H9 (cell line): ENCODE measurements at regions not wholly inside any gene's neighbourhood (a gene's known extent, or its start where the extent isn't known, plus 50 kb on each side); places are given as distances from the start of the nearest gene placed in this dataset.
A peak's percentile ranks its signal among the peaks of the same experiment; 100 is the strongest.

Experiments
- DNase-seq: peaks from one replicate; pipeline ENCODE4 v3.0.0-alpha.2; 2017
- H2AFZ ChIP-seq: one replicate; pipeline ENCODE4 v1.6.1; 2013; ENCODE audit warnings: mild to moderate bottlenecking, low read length, control low read depth, moderate library complexity
- H2AK5ac ChIP-seq: 2 replicates; pipeline ENCODE4 v1.6.1; 2013; ENCODE audit warnings: low read length, control low read depth, mixed read lengths; ENCODE audit not compliant: insufficient read length
- H2BK120ac ChIP-seq: one replicate; pipeline ENCODE4 v1.6.1; 2013; ENCODE audit warnings: low read depth, mild to moderate bottlenecking, low read length, control low read depth, inconsistent platforms; ENCODE audit not compliant: poor library complexity, severe bottlenecking
- H2BK12ac ChIP-seq: 2 replicates; pipeline ENCODE4 v1.6.1; 2013; ENCODE audit warnings: low read length, control low read depth, mixed read lengths, low read depth; ENCODE audit not compliant: insufficient read length
- H2BK15ac ChIP-seq: 2 replicates; pipeline ENCODE4 v1.6.1; 2013; ENCODE audit warnings: low read depth, low read length, control low read depth
- H2BK20ac ChIP-seq: one replicate; pipeline ENCODE4 v1.6.1; 2013; ENCODE audit warnings: low read depth, mild to moderate bottlenecking, low read length, control low read depth, inconsistent platforms; ENCODE audit not compliant: poor library complexity, severe bottlenecking
- H2BK5ac ChIP-seq: 2 replicates; pipeline ENCODE4 v1.6.1; 2013; ENCODE audit warnings: low read length, control low read depth, mixed read lengths; ENCODE audit not compliant: insufficient read length
- H3K14ac ChIP-seq: 2 replicates; pipeline ENCODE4 v1.6.1; 2013; ENCODE audit warnings: low read length, control low read depth; ENCODE audit not compliant: insufficient read depth
- H3K18ac ChIP-seq: 2 replicates; pipeline ENCODE4 v1.6.1; 2013; ENCODE audit warnings: low read depth, mild to moderate bottlenecking, mixed read lengths, low read length, control low read depth; ENCODE audit not compliant: insufficient read length
- H3K23ac ChIP-seq: 2 replicates; pipeline ENCODE4 v1.6.1; 2013; ENCODE audit warnings: low read length, control low read depth, mixed read lengths, low read depth; ENCODE audit not compliant: insufficient read length
- H3K23me2 ChIP-seq: 2 replicates; pipeline ENCODE4 v1.6.1; 2013; ENCODE audit warnings: low read depth, mild to moderate bottlenecking, mixed read lengths, low read length, control low read depth; ENCODE audit not compliant: insufficient read length, poor library complexity, severe bottlenecking
- H3K27ac ChIP-seq: 2 replicates; pipeline ENCODE4 v1.5.1; 2013; ENCODE audit warnings: low read length, control low read depth, mixed read lengths, low read depth; ENCODE audit not compliant: insufficient read length
- H3K27me3 ChIP-seq: 2 replicates; pipeline ENCODE4 v1.6.1; 2013; ENCODE audit warnings: low read length, control low read depth, inconsistent platforms; ENCODE audit not compliant: insufficient read depth
- H3K4ac ChIP-seq: 2 replicates; pipeline ENCODE4 v1.6.1; 2013; ENCODE audit warnings: low read depth, mild to moderate bottlenecking, control low read depth, inconsistent platforms, low read length, moderate library complexity
- H3K4me1 ChIP-seq: 2 replicates; pipeline ENCODE4 v1.6.1; 2013; ENCODE audit warnings: low read length, control low read depth, inconsistent platforms; ENCODE audit not compliant: insufficient read depth
- H3K4me2 ChIP-seq: 2 replicates; pipeline ENCODE4 v1.6.1; 2013; ENCODE audit warnings: low read length, control low read depth, mixed read lengths; ENCODE audit not compliant: insufficient read length, insufficient read depth
- H3K56ac ChIP-seq: 2 replicates; pipeline ENCODE4 v1.6.1; 2013; ENCODE audit warnings: low read depth, mild to moderate bottlenecking, mixed read lengths, low read length, control low read depth; ENCODE audit not compliant: insufficient read length
- H3K79me1 ChIP-seq: 2 replicates; pipeline ENCODE4 v1.6.1; 2013; ENCODE audit warnings: low read depth, mild to moderate bottlenecking, moderate library complexity, low read length, control low read depth, inconsistent platforms; ENCODE audit not compliant: insufficient read depth, poor library complexity, severe bottlenecking
- H3K79me2 ChIP-seq: 2 replicates; pipeline ENCODE4 v1.6.1; 2013; ENCODE audit warnings: low read length, control low read depth, inconsistent platforms; ENCODE audit not compliant: insufficient read depth
- H3K9ac ChIP-seq: 2 replicates; pipeline ENCODE4 v1.6.1; 2013; ENCODE audit warnings: low read length, control low read depth, mixed read lengths; ENCODE audit not compliant: insufficient read length; ENCODE audit errors: extremely low read depth
- H3K9me3 ChIP-seq: one replicate; pipeline ENCODE4 v1.6.1; 2013; ENCODE audit warnings: low read depth, low read length, inconsistent platforms; ENCODE audit not compliant: control insufficient read depth
- H3T11ph ChIP-seq: one replicate; pipeline ENCODE4 v1.6.1; 2013; ENCODE audit warnings: mild to moderate bottlenecking, low read length, control low read depth, inconsistent platforms
- H4K20me1 ChIP-seq: one replicate; pipeline ENCODE4 v1.6.1; 2013; ENCODE audit not compliant: control insufficient read depth, insufficient read length, insufficient read depth
- H4K5ac ChIP-seq: 2 replicates; pipeline ENCODE4 v1.6.1; 2013; ENCODE audit warnings: low read depth, mild to moderate bottlenecking, mixed read lengths, low read length, control low read depth; ENCODE audit not compliant: insufficient read length
- H4K8ac ChIP-seq: replicated peaks from 2 replicates; pipeline ENCODE4 v1.6.1; 2013; ENCODE audit warnings: low read length, control low read depth, mixed read lengths, low read depth; ENCODE audit not compliant: insufficient read length
- H4K91ac ChIP-seq: 2 replicates; pipeline ENCODE4 v1.6.1; 2013; ENCODE audit warnings: low read depth, mild to moderate bottlenecking, moderate library complexity, mixed read lengths, low read length, control low read depth; ENCODE audit not compliant: insufficient read length
- H3K27ac Mint-ChIP-seq, 3 experiments: 2 replicates in 2 of 3; 3 replicates in 1 of 3; pipeline ENCODE4 v1.8.0; 2020 to 2021; ENCODE audit warnings: mixed read lengths in 3 of 3, mild to moderate bottlenecking in 1 of 3, moderate library complexity in 1 of 3
- H3K27me3 Mint-ChIP-seq: 2 replicates; pipeline ENCODE4 v1.8.0; 2021; ENCODE audit warnings: low read depth, mild to moderate bottlenecking, moderate library complexity, mixed read lengths
- H3K36me3 Mint-ChIP-seq, 3 experiments: 2 replicates in 2 of 3; 3 replicates in 1 of 3; pipeline ENCODE4 v1.8.0; 2020 to 2021; ENCODE audit warnings: low read depth in 3 of 3, mixed read lengths in 3 of 3; ENCODE audit not compliant: insufficient read depth in 1 of 3
- H3K4me1 Mint-ChIP-seq, 2 experiments: 2 replicates each; pipeline ENCODE4 v1.8.0; 2020; ENCODE audit warnings: mixed read lengths in 2 of 2
- H3K4me3 Mint-ChIP-seq, 2 experiments: 2 replicates in 1 of 2; 3 replicates in 1 of 2; pipeline ENCODE4 v1.8.0; 2020 to 2021; ENCODE audit warnings: mild to moderate bottlenecking in 2 of 2, mixed read lengths in 2 of 2, moderate library complexity in 1 of 2
- H3K9me3 Mint-ChIP-seq, 2 experiments: 2 replicates in 1 of 2; 3 replicates in 1 of 2; pipeline ENCODE4 v1.8.0; 2020; ENCODE audit warnings: mild to moderate bottlenecking in 2 of 2, mixed read lengths in 2 of 2, moderate library complexity in 1 of 2
- CTCF ChIP-seq: fragments of 200-600 bp; sonication (generic); conservative IDR thresholded peaks from 3 replicates; pipeline ENCODE4 v1.8.0; 2021; ENCODE audit warnings: antibody characterized with exemption, mild to moderate bottlenecking
- WGBS: extraction: QIAGEN DNeasy Blood & Tissue Kit; methylation state at CpG from one replicate; pipeline ENCODE4 v1.1.7; 2013; ENCODE audit warnings: missing lambda C conversion rate, low lambda C conversion rate, mixed read lengths; ENCODE audit not compliant: insufficient read length; ENCODE audit errors: extremely low coverage; 5-methylcytosine and 5-hydroxymethylcytosine counted together

GRCh38 chrX:113977887-113978286, 606.0 kb upstream of the HTR2C start:
- Histone ChIP-seq H3K56ac (no peak overlapping the region), H4K5ac (no peak overlapping the region), H3K4ac (no peak overlapping the region), H4K8ac (no peak overlapping the region), H2BK120ac (no peak overlapping the region), H3K27me3 (peaks cover 3% of the 10 kb centered on the region; the same call in 1 of the 2 replicates), H3K79me2 (peaks cover 3% of the 10 kb centered on the region; the same call in 1 of the 2 replicates), H3T11ph (no peak overlapping the region), H2BK12ac (no peak overlapping the region), H3K14ac (no peak overlapping the region), H3K79me1 (no peaks in the 10 kb centered on the region), H2BK15ac (no peak overlapping the region), H3K18ac (no peak overlapping the region), H4K20me1 (no peaks in the 10 kb centered on the region), H2AFZ (no peak overlapping the region), H2BK20ac (no peak overlapping the region), H3K9ac (no peak overlapping the region), H3K9me3 (peaks cover 21% of the 10 kb centered on the region), H2BK5ac (no peak overlapping the region), H4K91ac (no peak overlapping the region), H3K4me1 (peaks cover 14% of the 10 kb centered on the region), H3K23me2 (no peaks in the 10 kb centered on the region), H3K23ac (no peak overlapping the region), H3K4me2 (no peak overlapping the region), H2AK5ac (no peak overlapping the region), H3K27ac (no peak overlapping the region)
- WGBS, result no CpG with 5 or more reads among the region's 1 CpG
- DNase-seq, result no peak
- H3K27me3 Mint-ChIP-seq, result no peaks in the 10 kb centered on the region
- peaks cover 20 to 22% of the 10 kb centered on the region in 2 experiments for H3K9me3 Mint-ChIP-seq
- peaks cover 60 to 64% of the 10 kb centered on the region in 2 experiments for H3K4me1 Mint-ChIP-seq
- no peak for TF ChIP-seq CTCF
- H3K27ac Mint-ChIP-seq, result peak overlapping the region in 2 of 3 experiments; percentile 75 to 81; a peak in 4 of 7 replicates
- H3K4me3 Mint-ChIP-seq, result no peak overlapping the region
- peaks cover 50 to 83% (median 81%) of the 10 kb centered on the region in 3 experiments for H3K36me3 Mint-ChIP-seq
